Activated CD8-positive, alpha-beta T cell treated with anti-CD3 and anti-CD28 coated beads, Interleukin-2, amount 10 ng/mL, durations not matched to agents 7 days and 5 days (primary cell): ENCODE measurements at regions not wholly inside any gene's neighbourhood (a gene's known extent, or its start where the extent isn't known, plus 50 kb on each side); places are given as distances from the start of the nearest gene placed in this dataset.

ENCODE experiments used
- ATAC-seq: fragments of 150-1000 bp; cut with Tn5 transposase; one replicate; pipeline ENCODE4 v1.10.0; 2021; ENCODE audit warnings: moderate library complexity
- CTCF ChIA-PET: fragments of 350-600 bp; sonication (Branson Sonifier 250); formaldehyde crosslinking; loops from one replicate; lab custom pipeline; 2021; ENCODE audit warnings: antibody characterized with exemption; lab: Charles Lee
- POLR2A ChIA-PET: fragments of 350-600 bp; sonication (Branson Sonifier 250); formaldehyde crosslinking; loops from one replicate; lab custom pipeline; 2021; ENCODE audit warnings: antibody characterized with exemption; lab: Charles Lee
- DNase-seq: peaks from one replicate; pipeline ENCODE4 v3.0.0-alpha.2; 2020
- H3K27ac Mint-ChIP-seq: one replicate; pipeline ENCODE4 v1.8.0; 2021; ENCODE audit warnings: mild to moderate bottlenecking, mixed read lengths
- H3K27me3 Mint-ChIP-seq: one replicate; pipeline ENCODE4 v1.8.0; 2021; ENCODE audit warnings: low read depth, mixed read lengths
- H3K36me3 Mint-ChIP-seq: one replicate; pipeline ENCODE4 v1.8.0; 2021; ENCODE audit warnings: low read depth, mixed read lengths
- H3K4me1 Mint-ChIP-seq: one replicate; pipeline ENCODE4 v1.8.0; 2021; ENCODE audit warnings: low read depth, mixed read lengths
- H3K4me3 Mint-ChIP-seq: one replicate; pipeline ENCODE4 v1.8.0; 2021; ENCODE audit warnings: mild to moderate bottlenecking, mixed read lengths
- H3K9me3 Mint-ChIP-seq: one replicate; pipeline ENCODE4 v1.8.0; 2022; ENCODE audit warnings: mixed read lengths; ENCODE audit not compliant: insufficient read depth

GRCh38 chr6:11833626-11834592, 55.3 kb upstream of the ADTRP start:
- no peak for ATAC-seq
- CTCF ChIA-PET = no interaction called here
- Mint-ChIP-seq H3K36me3 (no peaks in the 10 kb centered on the region), H3K27ac (no peak overlapping the region), H3K9me3 (peaks cover 9% of the 10 kb centered on the region), H3K27me3 (no peaks in the 10 kb centered on the region), H3K4me3 (no peak overlapping the region), H3K4me1 (no peaks in the 10 kb centered on the region)
- POLR2A ChIA-PET = no interaction called here
- no peak for DNase-seq

- no peaks in the 10 kb centered on the region for H3K36me3 Mint-ChIP-seq
- POLR2A ChIA-PET = no interaction called here
- no peak for DNase-seq
Measured at GRCh38 chr6:11831653-11832052, 53.0 kb upstream of the ADTRP start.

GRCh38 chr6:11830520-11830919, 51.9 kb upstream of the ADTRP start:
- H3K4me3 Mint-ChIP-seq = no peak overlapping the region
- no peak for DNase-seq
- ChIA-PET CTCF (no interaction called here), POLR2A (no interaction called here)
- ATAC-seq = no peak
- no peak overlapping the region for H3K27ac Mint-ChIP-seq
- no peaks in the 10 kb centered on the region for H3K27me3 Mint-ChIP-seq
- H3K9me3 Mint-ChIP-seq = no peaks in the 10 kb centered on the region
- H3K36me3 Mint-ChIP-seq = no peaks in the 10 kb centered on the region
- H3K4me1 Mint-ChIP-seq = no peaks in the 10 kb centered on the region

More at GRCh38 chr6:11831653-11832052, 53.0 kb upstream of the ADTRP start:
- CTCF ChIA-PET = no interaction called here
- H3K27me3 Mint-ChIP-seq = no peaks in the 10 kb centered on the region
- H3K27ac Mint-ChIP-seq = no peak overlapping the region
- H3K4me3 Mint-ChIP-seq = no peak overlapping the region
- ATAC-seq = no peak
- H3K9me3 Mint-ChIP-seq = no peaks in the 10 kb centered on the region
- no peaks in the 10 kb centered on the region for H3K4me1 Mint-ChIP-seq

GRCh38 chr6:11830105-11830504, 51.5 kb upstream of the ADTRP start:
- Mint-ChIP-seq H3K27me3 (no peaks in the 10 kb centered on the region), H3K4me1 (no peaks in the 10 kb centered on the region), H3K4me3 (no peak overlapping the region), H3K36me3 (no peaks in the 10 kb centered on the region), H3K9me3 (no peaks in the 10 kb centered on the region), H3K27ac (no peak overlapping the region)
- ChIA-PET CTCF (no interaction called here), POLR2A (no interaction called here)
- DNase-seq (no peak), ATAC-seq (no peak)

GRCh38 chr6:11828262-11828870, 49.8 kb upstream of the ADTRP start:
- DNase-seq (no peak), ATAC-seq (no peak)
- ChIA-PET CTCF (interaction anchor here (0.9 to 1.4 kb wide), 3 partner anchors 15 to 172 kb away, joined by 3 read pairs; no protein-coding TSS in a partner anchor), POLR2A (no interaction called here)
- H3K9me3 Mint-ChIP-seq = no peaks in the 10 kb centered on the region
- no peak overlapping the region for H3K27ac Mint-ChIP-seq
- no peaks in the 10 kb centered on the region for H3K4me1 Mint-ChIP-seq
- no peaks in the 10 kb centered on the region for H3K36me3 Mint-ChIP-seq
- no peaks in the 10 kb centered on the region for H3K27me3 Mint-ChIP-seq
- no peak overlapping the region for H3K4me3 Mint-ChIP-seq
